NCI-H2171 treated with DMSO at 0.1 percent for 48 hours (cell line): ENCODE measurements at regions not wholly inside any gene's neighbourhood (a gene's known extent, or its start where the extent isn't known, plus 50 kb on each side); places are given as distances from the start of the nearest gene placed in this dataset.
"Not testable (repeated sequence)": the region's sequence is repeated elsewhere in the genome, so short reads cannot be mapped to it uniquely, and the experiment has no call there.

Experiments
- DNase-seq: peaks from one replicate; lab custom pipeline; 2025; lab: John Stamatoyannopoulos, UW

- DNase-seq = no peak
These were observed 423.2 kb upstream of the SGCG start for GRCh38 chr13:22757530-22758120.

GRCh38 chr13:22758245-22758644 is 422.5 kb upstream of the SGCG start:
- no peak for DNase-seq

- DNase-seq = no peak
These were observed 419.1 kb upstream of the SGCG start for GRCh38 chr13:22761709-22762108.

GRCh38 chr13:22765547-22765946 is 415.2 kb upstream of the SGCG start:
- DNase-seq = no peak

GRCh38 chr13:22770891-22771290 is 409.9 kb upstream of the SGCG start:
- no peak for DNase-seq

- DNase-seq = no peak
These were observed 407.3 kb upstream of the SGCG start for GRCh38 chr13:22773465-22773864.

- no peak for DNase-seq
These were observed 404.2 kb upstream of the SGCG start for GRCh38 chr13:22776394-22777186.

- DNase-seq = no peak
These were observed 403.6 kb upstream of the SGCG start for GRCh38 chr13:22777207-22777606.

GRCh38 chr13:22789027-22789593 is 391.7 kb upstream of the SGCG start:
- DNase-seq = no peak

GRCh38 chr13:22789916-22790315 is 390.9 kb upstream of the SGCG start:
- no peak for DNase-seq

- DNase-seq = no peak
These were observed 387.1 kb upstream of the SGCG start for GRCh38 chr13:22793598-22794134.

- no peak for DNase-seq
These were observed 380.0 kb upstream of the SGCG start for GRCh38 chr13:22800526-22801401.

GRCh38 chr13:22801402-22802003 is 379.3 kb upstream of the SGCG start:
- DNase-seq = no peak

GRCh38 chr13:22812793-22813192 is 368.0 kb upstream of the SGCG start:
- no peak for DNase-seq

- not testable (repeated sequence) for DNase-seq
These were observed 367.0 kb upstream of the SGCG start for GRCh38 chr13:22813531-22814377.

GRCh38 chr13:22814433-22814832 is 366.3 kb upstream of the SGCG start:
- not testable (repeated sequence) for DNase-seq

GRCh38 chr13:22821589-22821988 is 359.2 kb upstream of the SGCG start:
- DNase-seq = no peak

GRCh38 chr13:22825186-22825585 is 355.6 kb upstream of the SGCG start:
- no peak for DNase-seq

GRCh38 chr13:22828081-22828480 is 352.7 kb upstream of the SGCG start:
- DNase-seq = no peak

GRCh38 chr13:22836475-22836874 is 344.3 kb upstream of the SGCG start:
- no peak for DNase-seq
